ENCODE measurements at regions not wholly inside any gene's neighbourhood (a gene's known extent, or its start where the extent isn't known, plus 50 kb on each side); places are given as distances from the start of the nearest gene placed in this dataset.

DNA sequence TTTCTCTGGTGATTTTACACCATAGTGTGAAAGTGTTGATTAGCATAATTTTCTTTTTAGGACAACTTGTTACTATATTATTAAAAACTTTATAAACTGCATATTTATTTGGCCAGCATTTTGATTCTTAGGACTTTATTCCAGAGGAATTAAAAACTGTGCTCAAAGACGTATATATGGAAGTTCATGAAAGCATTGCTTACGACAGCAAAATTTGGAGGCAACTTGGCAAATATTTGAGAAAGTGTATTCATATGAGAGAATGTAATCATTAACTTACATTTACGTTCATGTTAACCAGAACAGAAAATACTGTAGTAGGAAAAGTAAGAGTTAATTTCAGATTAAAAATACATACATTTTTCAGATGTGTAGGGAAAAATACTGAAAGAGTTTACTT, 203.1 kb downstream of the JCAD start:
- TF ChIP-seq ZNF274 (IDR thresholded peaks at IDR 0.05; ENCODE audit: low read depth, low read length), result no peak
- TF ChIP-seq YY1 (IDR thresholded peaks at IDR 0.05; ENCODE audit: insufficient read depth, insufficient read length), result no peak
- no peak for TF ChIP-seq SUZ12 (IDR thresholded peaks at IDR 0.05; ENCODE audit: extremely low read depth, insufficient read depth, insufficient read length)
